ENCODE measurements at regions not wholly inside any gene's neighbourhood (a gene's known extent, or its start where the extent isn't known, plus 50 kb on each side); places are given as distances from the start of the nearest gene placed in this dataset.
"Not testable (repeated sequence)": the region's sequence is repeated elsewhere in the genome, so short reads cannot be mapped to it uniquely, and the experiment has no call there.

- DNase-seq (ENCODE audit: low read depth, low spot score) = no peak
Observed at GRCh38 chr16:63719926-63720325, 1401.9 kb downstream of the CDH11 start.

DNA sequence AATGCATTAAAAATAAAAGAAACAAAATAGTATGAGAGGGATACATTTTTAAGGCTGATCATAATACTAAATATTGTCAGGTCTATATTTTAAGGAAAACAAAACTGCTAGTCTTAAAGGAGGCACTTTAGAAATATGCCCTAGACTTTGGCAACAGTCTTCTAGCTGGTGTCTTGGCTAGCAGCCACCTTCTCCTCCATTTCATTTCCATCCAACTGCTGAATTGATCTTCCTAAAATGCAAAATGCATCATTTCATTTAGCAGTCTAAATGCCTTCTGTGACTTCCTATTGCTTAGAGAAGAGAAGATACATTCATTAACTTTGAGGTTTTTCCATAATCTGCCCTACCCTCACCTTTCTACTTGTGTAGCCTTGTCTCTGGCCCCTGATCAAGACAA is 1404.1 kb downstream of the CDH11 start:
- DNase-seq (ENCODE audit: low read depth, low spot score) = no peak

DNA sequence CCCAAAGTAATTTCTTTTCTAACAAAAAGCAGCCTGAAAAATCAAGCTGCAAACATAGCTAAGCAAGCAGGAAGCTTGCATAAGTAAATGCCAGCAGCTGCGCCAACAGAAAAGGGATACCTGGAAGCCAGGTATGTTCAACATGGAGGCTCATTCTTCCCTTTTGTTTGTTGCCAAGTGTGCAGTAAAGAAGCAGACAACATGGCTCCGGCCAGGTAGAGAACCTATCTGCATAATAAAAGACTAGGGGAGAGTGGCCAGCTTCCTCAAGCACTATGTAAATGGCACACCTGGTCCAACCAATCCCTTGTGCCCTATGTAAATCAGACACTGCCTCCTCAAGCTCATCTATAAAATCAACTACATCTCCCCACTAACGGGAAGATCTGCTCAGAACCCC is 1407.0 kb downstream of the CDH11 start:
- peak; percentile 35 for DNase-seq (ENCODE audit: low read depth, low spot score)

- no peak for DNase-seq (ENCODE audit: low read depth, low spot score)
Observed at GRCh38 chr16:63712725-63713124, 1409.1 kb downstream of the CDH11 start.

GRCh38 chr16:63703612-63704011 is 1418.3 kb downstream of the CDH11 start:
- no peak for DNase-seq (ENCODE audit: low read depth, low spot score)

DNA sequence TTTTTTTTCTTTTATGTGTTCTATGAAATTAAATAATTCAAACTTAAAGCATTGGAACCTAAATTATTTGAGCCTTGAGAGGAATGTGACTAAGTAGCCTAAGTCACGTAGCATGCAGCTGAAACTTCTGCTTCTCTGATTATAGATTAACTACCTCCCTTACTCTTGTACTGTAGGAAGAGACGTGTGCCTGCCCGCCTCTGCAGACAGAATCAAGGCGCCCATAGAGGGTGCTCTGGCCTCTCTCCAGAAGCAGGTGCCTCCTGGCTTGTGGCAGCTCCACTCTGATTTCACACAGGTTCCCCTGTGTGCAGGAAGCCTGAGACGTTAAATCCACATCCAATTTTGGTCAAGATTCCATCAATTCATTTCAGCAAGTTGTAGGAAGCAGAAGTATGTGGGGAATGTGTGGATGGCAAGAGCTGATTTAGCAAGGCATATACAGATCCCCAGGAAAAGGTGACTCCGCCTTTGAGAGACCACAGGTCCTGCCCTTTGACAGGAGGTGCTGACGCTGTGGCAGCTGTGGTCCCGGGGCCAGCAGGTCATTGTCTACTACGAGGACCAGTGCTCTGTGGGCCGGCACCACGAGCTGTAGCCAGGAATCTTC is 1418.8 kb downstream of the CDH11 start:
- DNase-seq (ENCODE audit: low read depth, low spot score) = peak; percentile 8

DNA sequence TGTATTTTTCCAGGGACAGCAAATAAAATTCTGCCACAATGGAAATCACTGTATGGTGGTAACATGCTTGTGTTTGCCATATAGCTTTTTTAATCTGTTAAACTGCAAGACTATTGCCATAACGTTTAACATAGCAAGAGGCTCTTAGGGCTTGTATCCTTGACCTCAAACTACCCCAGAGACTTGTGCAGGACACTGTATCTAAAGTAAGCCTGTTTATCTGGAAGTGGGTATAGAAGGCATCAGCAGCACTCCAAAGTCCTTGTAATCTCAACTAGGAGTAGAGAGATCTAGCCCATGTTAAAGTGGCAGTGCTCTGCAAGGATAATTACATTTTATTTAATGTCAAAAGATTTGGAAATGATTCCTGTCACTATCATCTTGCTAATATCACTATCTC is 1424.1 kb downstream of the CDH11 start:
- no peak for DNase-seq (ENCODE audit: low read depth, low spot score)

- DNase-seq (ENCODE audit: low read depth, low spot score) = no peak
Observed at GRCh38 chr16:63695347-63695746, 1426.5 kb downstream of the CDH11 start.

DNA sequence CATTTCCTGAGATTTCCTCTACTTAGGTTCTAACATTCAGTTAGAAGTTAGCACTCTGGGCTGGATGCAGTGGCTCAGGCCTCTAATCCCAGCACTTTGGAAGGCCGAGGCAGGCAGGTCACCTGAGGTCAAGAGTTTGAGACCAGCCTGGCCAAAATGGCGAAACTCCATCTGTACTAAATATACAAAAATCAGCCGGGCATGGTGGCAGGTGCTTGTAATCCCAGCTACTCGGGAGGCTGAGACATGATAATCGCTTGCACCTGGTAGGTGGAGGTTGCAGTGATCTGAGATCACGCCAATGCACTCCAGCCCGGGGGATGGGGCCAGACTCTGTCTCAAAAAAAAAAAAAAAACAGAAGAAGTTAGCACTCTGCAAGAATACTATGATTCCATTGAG is 1430.9 kb downstream of the CDH11 start:
- DNase-seq (ENCODE audit: low read depth, low spot score) = no peak

DNA sequence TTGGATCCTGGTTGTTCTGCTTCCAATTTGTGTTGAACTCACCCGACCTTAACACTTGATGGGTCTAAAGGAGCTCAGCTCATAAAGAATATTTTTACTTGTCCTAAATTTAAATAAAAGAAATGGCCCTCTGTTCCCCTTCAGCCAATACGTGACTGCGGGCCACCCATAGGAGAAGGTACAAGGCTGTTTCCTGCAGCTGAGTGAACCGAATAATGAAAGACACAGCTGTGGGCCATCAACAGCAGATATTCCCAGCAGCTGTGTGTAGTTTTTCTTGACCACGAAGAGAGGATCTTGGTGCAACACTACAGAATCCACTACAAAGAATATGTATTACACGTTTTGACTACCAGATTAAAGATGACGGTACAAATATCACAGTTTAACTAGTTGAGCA is 1431.6 kb downstream of the CDH11 start:
- DNase-seq (ENCODE audit: low read depth, low spot score) = no peak

DNA sequence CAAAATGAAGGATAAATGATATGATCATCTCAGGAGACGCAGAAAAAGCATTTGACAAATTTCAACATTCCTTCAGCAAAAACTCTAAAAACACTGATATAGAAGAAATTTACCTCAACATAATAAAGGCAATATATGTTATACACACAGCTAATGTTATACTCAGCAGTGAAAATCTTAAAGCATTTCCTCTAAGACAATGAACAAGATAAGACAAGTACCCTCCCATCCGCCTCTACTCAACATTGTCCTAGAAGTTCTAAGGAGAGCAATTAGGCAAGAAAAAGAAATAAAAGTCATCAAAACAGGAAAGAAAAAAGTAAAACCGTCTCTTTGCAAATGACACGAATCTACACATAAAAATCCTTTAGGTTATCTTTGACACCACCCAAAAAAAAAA is 1432.8 kb downstream of the CDH11 start:
- DNase-seq (ENCODE audit: low read depth, low spot score) = no peak

GRCh38 chr16:63684149-63685101 is 1437.4 kb downstream of the CDH11 start:
- peak; percentile 2 for DNase-seq (ENCODE audit: low read depth, low spot score)

- no peak for DNase-seq (ENCODE audit: low read depth, low spot score)
Observed at GRCh38 chr16:63682844-63683243, 1439.0 kb downstream of the CDH11 start.

DNA sequence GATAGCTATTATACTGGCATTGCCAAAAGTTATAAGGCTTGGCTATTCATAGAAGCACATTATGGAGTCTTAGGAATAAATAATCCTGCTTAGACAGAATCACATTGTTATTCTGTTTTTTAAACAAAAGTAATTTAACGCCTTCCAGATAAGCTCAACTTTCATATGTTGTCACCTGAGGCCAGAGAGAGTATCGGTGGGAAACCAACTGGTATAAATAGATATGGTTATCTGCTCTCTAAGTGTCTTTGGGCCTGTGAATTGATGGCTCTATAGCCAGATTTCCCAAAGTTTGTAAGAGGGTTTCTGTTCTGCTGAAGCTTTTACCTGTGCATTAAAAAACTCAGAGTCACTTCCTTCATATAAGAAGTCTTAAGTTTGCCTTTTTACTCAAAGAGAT is 1449.4 kb downstream of the CDH11 start:
- no peak for DNase-seq (ENCODE audit: low read depth, low spot score)

DNA sequence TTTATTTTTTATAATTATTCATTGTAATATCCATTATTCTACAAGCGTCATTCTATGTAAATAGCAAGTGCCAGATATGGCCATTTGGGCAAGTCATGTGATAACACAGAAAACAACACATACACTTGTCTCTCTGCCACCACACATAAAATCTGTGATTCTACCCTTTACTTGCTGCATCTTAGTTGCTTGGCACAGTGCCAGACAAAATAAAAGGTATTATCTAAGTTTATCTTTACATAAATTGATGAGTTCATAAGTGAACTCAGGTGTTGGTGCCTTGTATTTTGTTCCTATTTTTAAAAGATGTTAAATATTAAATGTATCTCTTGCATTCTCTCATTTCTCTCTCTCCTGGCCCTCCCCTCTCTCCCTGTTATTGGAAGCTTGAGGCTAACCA is 1458.7 kb downstream of the CDH11 start:
- no peak for DNase-seq (ENCODE audit: low read depth, low spot score)

- DNase-seq (ENCODE audit: low read depth, low spot score) = no peak
Observed at GRCh38 chr16:63655846-63656245, 1466.0 kb downstream of the CDH11 start.

GRCh38 chr16:63653044-63653839 is 1468.6 kb downstream of the CDH11 start:
- DNase-seq (ENCODE audit: low read depth, low spot score) = no peak

GRCh38 chr16:63652091-63652490 is 1469.8 kb downstream of the CDH11 start:
- DNase-seq (ENCODE audit: low read depth, low spot score) = no peak

DNA sequence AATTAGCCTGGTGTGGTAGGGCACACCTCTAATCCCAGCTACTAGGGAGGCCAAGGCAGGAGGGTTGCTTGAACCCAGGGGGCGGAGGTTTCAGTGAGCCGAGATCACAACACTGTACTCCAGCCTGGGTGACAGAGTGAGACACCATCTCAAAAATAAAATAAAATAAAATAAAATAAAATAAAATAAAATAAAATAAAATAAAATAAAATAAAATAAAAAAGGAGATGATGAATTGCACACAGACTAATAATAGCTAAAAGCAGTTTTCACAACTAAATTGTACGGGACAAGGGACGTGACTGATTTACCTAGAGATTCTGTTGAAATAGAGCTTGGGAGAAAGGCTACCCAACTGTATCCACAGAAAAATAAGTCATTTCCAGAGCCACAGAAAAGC is 1471.3 kb downstream of the CDH11 start:
- no peak for DNase-seq (ENCODE audit: low read depth, low spot score)

GRCh38 chr16:63633706-63634445 is 1488.0 kb downstream of the CDH11 start:
- not testable (repeated sequence) for DNase-seq (ENCODE audit: low read depth, low spot score)

GRCh38 chr16:63629272-63629671 is 1492.6 kb downstream of the CDH11 start:
- DNase-seq (ENCODE audit: low read depth, low spot score) = no peak

GRCh38 chr16:63628812-63629211 is 1493.1 kb downstream of the CDH11 start:
- no peak for DNase-seq (ENCODE audit: low read depth, low spot score)

Data from ELF-1 (cell line).